ENCODE measurements at regions not wholly inside any gene's neighbourhood (a gene's known extent, or its start where the extent isn't known, plus 50 kb on each side); places are given as distances from the start of the nearest gene placed in this dataset.

GRCh38 chr3:152978152-152978551 is 143.2 kb downstream of the P2RY1 start:
- H3F3A ChIP-seq (ENCODE audit: insufficient read depth, low read length, poor library complexity, severe bottlenecking), result no peaks in the 10 kb centered on the region
- H3K79me2 ChIP-seq (replicated peaks; ENCODE audit: insufficient read depth, low read length), result no peaks in the 10 kb centered on the region
- no peaks in the 10 kb centered on the region for H3K27me3 ChIP-seq (ENCODE audit: insufficient read depth, low read depth, low read length)
- H3K27ac ChIP-seq (ENCODE audit: low read length), result no peak overlapping the region
- no peaks in the 10 kb centered on the region for H3K9me2 ChIP-seq (ENCODE audit: insufficient read depth, low read length)
- H3K9me3 ChIP-seq (ENCODE audit: low read length), result no peaks in the 10 kb centered on the region
- H2AFZ ChIP-seq (ENCODE audit: low read depth, low read length), result no peak overlapping the region
- no peaks in the 10 kb centered on the region for H3K36me3 ChIP-seq (ENCODE audit: insufficient read depth, low read length)
- no peak overlapping the region for H3K4me2 ChIP-seq (ENCODE audit: low read length)
- H4K20me1 ChIP-seq (ENCODE audit: insufficient read depth), result no peaks in the 10 kb centered on the region
- TF ChIP-seq MXI1 (conservative IDR thresholded peaks at IDR 0.05; ENCODE audit: poor library complexity, severe bottlenecking) (no peak), EZH2 (IDR thresholded peaks at IDR 0.05; ENCODE audit: borderline replicate concordance, insufficient read depth, low read length, poor library complexity, severe bottlenecking) (no peak), CTCF (IDR thresholded peaks at IDR 0.05; ENCODE audit: poor library complexity, severe bottlenecking) (no peak), POLR2AphosphoS5 (IDR thresholded peaks at IDR 0.05) (no peak), TAF1 (IDR thresholded peaks at IDR 0.05; ENCODE audit: low read depth) (no peak), SMC3 (conservative IDR thresholded peaks at IDR 0.05; ENCODE audit: poor library complexity) (no peak), REST (IDR thresholded peaks at IDR 0.05; ENCODE audit: borderline replicate concordance) (no peak), RAD21 (conservative IDR thresholded peaks at IDR 0.05) (no peak), EP300 (conservative IDR thresholded peaks at IDR 0.05; ENCODE audit: poor library complexity, severe bottlenecking) (no peak)
- H3K4me3 ChIP-seq (ENCODE audit: low read length), result no peak overlapping the region
- no peak overlapping the region for H3K9ac ChIP-seq (ENCODE audit: low read length)

- Histone ChIP-seq H3K9ac (ENCODE audit: low read length) (no peak overlapping the region), H3K4me2 (ENCODE audit: low read length) (no peak overlapping the region), H3K36me3 (ENCODE audit: insufficient read depth, low read length) (no peaks in the 10 kb centered on the region)
Observed at GRCh38 chr3:152997526-152997925, 162.6 kb downstream of the P2RY1 start.

More at GRCh38 chr3:152997526-152997925, 162.6 kb downstream of the P2RY1 start:
- H4K20me1 ChIP-seq (ENCODE audit: insufficient read depth), result no peaks in the 10 kb centered on the region
- no peak overlapping the region for H3K4me3 ChIP-seq (ENCODE audit: low read length)
- no peaks in the 10 kb centered on the region for H3F3A ChIP-seq (ENCODE audit: insufficient read depth, low read length, poor library complexity, severe bottlenecking)
- no peak overlapping the region for H3K27ac ChIP-seq (ENCODE audit: low read length)
- TF ChIP-seq EZH2 (IDR thresholded peaks at IDR 0.05; ENCODE audit: borderline replicate concordance, insufficient read depth, low read length, poor library complexity, severe bottlenecking) (no peak), EP300 (conservative IDR thresholded peaks at IDR 0.05; ENCODE audit: poor library complexity, severe bottlenecking) (no peak), TAF1 (IDR thresholded peaks at IDR 0.05; ENCODE audit: low read depth) (no peak), CTCF (IDR thresholded peaks at IDR 0.05; ENCODE audit: poor library complexity, severe bottlenecking) (no peak), SMC3 (conservative IDR thresholded peaks at IDR 0.05; ENCODE audit: poor library complexity) (no peak), RAD21 (conservative IDR thresholded peaks at IDR 0.05) (no peak), REST (IDR thresholded peaks at IDR 0.05; ENCODE audit: borderline replicate concordance) (no peak), MXI1 (conservative IDR thresholded peaks at IDR 0.05; ENCODE audit: poor library complexity, severe bottlenecking) (no peak), POLR2AphosphoS5 (IDR thresholded peaks at IDR 0.05) (no peak)
- no peaks in the 10 kb centered on the region for H3K27me3 ChIP-seq (ENCODE audit: insufficient read depth, low read depth, low read length)
- no peaks in the 10 kb centered on the region for H3K9me2 ChIP-seq (ENCODE audit: insufficient read depth, low read length)
- no peaks in the 10 kb centered on the region for H3K9me3 ChIP-seq (ENCODE audit: low read length)
- H3K79me2 ChIP-seq (replicated peaks; ENCODE audit: insufficient read depth, low read length), result no peaks in the 10 kb centered on the region
- H2AFZ ChIP-seq (ENCODE audit: low read depth, low read length), result no peak overlapping the region
